Activated CD4-positive, alpha-beta memory T cell treated with anti-CD3 and anti-CD28 coated beads for 36 hours (primary cell): ENCODE measurements at regions not wholly inside any gene's neighbourhood (a gene's known extent, or its start where the extent isn't known, plus 50 kb on each side); places are given as distances from the start of the nearest gene placed in this dataset.
A peak's percentile ranks its signal among the peaks of the same experiment; 100 is the strongest.

Experiments
- CTCF ChIA-PET: fragments of 350-600 bp; sonication (Branson Sonifier 250); formaldehyde crosslinking; loops from one replicate; lab custom pipeline; 2021; ENCODE audit warnings: antibody characterized with exemption, inconsistent platforms; lab: Charles Lee
- POLR2A ChIA-PET: fragments of 350-600 bp; sonication (Branson Sonifier 250); formaldehyde crosslinking; loops from one replicate; lab custom pipeline; 2021; ENCODE audit warnings: antibody characterized with exemption; lab: Charles Lee
- DNase-seq: peaks from one replicate; pipeline ENCODE4 v3.0.0-alpha.2; 2020
- H3K27ac Mint-ChIP-seq: one replicate; pipeline ENCODE4 v1.8.0; 2021; ENCODE audit warnings: mixed read lengths
- H3K27me3 Mint-ChIP-seq: one replicate; pipeline ENCODE4 v1.8.0; 2021; ENCODE audit warnings: mixed read lengths
- H3K36me3 Mint-ChIP-seq: one replicate; pipeline ENCODE4 v1.8.0; 2021; ENCODE audit warnings: mixed read lengths
- H3K4me1 Mint-ChIP-seq: one replicate; pipeline ENCODE4 v1.8.0; 2021; ENCODE audit warnings: low read depth, mixed read lengths
- H3K4me3 Mint-ChIP-seq: one replicate; pipeline ENCODE4 v1.8.0; 2021; ENCODE audit warnings: mild to moderate bottlenecking, mixed read lengths
- H3K9me3 Mint-ChIP-seq: one replicate; pipeline ENCODE4 v1.8.0; 2021; ENCODE audit warnings: mixed read lengths
- intact Hi-C: fragments of 100-400 bp; cut with micrococcal nuclease; formaldehyde crosslinking; loops from one replicate; pipeline ENCODE4 v1.15.1; 2023

DNA sequence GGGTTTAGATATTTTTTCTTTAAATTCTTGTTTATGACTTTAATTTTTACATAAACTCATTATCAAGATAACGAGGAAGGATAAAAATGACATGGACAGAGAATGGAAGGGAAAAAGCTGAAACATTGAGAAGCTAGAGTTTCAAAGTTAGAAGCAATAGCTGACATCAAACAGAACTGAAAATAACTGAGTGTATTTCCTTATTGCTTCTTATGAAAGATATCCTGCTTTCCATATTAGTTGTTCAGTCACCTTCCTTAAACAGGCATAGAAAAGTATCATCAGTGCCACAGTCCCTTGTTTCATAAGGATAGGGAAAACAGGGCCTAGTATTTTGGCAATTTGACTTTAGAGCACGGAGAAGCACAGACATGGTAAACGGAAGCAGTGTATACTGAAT, 460.5 kb upstream of the GHITM start:
- ChIA-PET CTCF (interaction anchor here (0.8 kb wide), 1 partner anchor 192 kb away, joined by 3 read pairs; no protein-coding TSS in a partner anchor), POLR2A (no interaction called here)
- Mint-ChIP-seq H3K36me3 (no peaks in the 10 kb centered on the region), H3K9me3 (no peaks in the 10 kb centered on the region), H3K4me1 (peaks cover 28% of the 10 kb centered on the region), H3K4me3 (no peak overlapping the region), H3K27ac (no peak overlapping the region), H3K27me3 (no peaks in the 10 kb centered on the region)
- intact Hi-C loops: no loop called here
- no peak for DNase-seq

- intact Hi-C loops: loop anchor here (1.0 kb wide), 2 partner anchors 77 to 459 kb away; partner anchors contain the start of gene GHITM
- H3K36me3 Mint-ChIP-seq: no peaks in the 10 kb centered on the region
- DNase-seq: peak; percentile 54
- H3K27me3 Mint-ChIP-seq: no peaks in the 10 kb centered on the region
- no peak overlapping the region for H3K4me3 Mint-ChIP-seq
- POLR2A ChIA-PET: no interaction called here
- CTCF ChIA-PET: interaction anchor here (0.6 kb wide), 1 partner anchor 119 kb away, joined by 3 read pairs; no protein-coding TSS in a partner anchor
- H3K27ac Mint-ChIP-seq: no peak overlapping the region
- H3K9me3 Mint-ChIP-seq: no peaks in the 10 kb centered on the region
- peaks cover 28% of the 10 kb centered on the region for H3K4me1 Mint-ChIP-seq
These were observed 458.8 kb upstream of the GHITM start for GRCh38 chr10:83680470-83680891.

GRCh38 chr10:83682414-83682813, 456.9 kb upstream of the GHITM start:
- Mint-ChIP-seq H3K9me3 (no peaks in the 10 kb centered on the region), H3K27me3 (no peaks in the 10 kb centered on the region), H3K36me3 (no peaks in the 10 kb centered on the region), H3K4me1 (peaks cover 28% of the 10 kb centered on the region), H3K27ac (no peak overlapping the region), H3K4me3 (no peak overlapping the region)
- intact Hi-C loops: no loop called here
- ChIA-PET CTCF (no interaction called here), POLR2A (no interaction called here)
- no peak for DNase-seq

DNA sequence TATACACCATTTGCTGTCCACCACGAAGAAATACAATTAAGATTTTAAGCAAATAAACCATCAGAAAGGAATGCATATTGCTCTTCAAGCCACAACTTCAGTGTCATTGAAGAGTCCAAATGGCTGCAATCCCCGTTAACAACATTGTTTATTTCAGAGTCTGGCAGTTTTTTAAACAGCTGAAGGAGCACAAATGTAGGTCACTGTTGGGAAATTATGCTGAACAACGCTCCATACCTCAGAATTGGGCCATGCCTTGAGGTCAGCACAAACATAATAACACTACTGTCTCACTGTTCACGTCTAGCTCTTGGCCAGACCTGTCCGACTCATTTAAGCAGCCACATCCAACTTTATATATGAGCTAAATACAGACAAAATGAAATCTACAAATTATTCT, 453.9 kb upstream of the GHITM start:
- CTCF ChIA-PET: no interaction called here
- intact Hi-C loops: no loop called here
- no peaks in the 10 kb centered on the region for H3K27me3 Mint-ChIP-seq
- POLR2A ChIA-PET: no interaction called here
- no peak overlapping the region for H3K27ac Mint-ChIP-seq
- H3K9me3 Mint-ChIP-seq: no peaks in the 10 kb centered on the region
- no peak overlapping the region for H3K4me3 Mint-ChIP-seq
- H3K36me3 Mint-ChIP-seq: no peaks in the 10 kb centered on the region
- no peak for DNase-seq
- H3K4me1 Mint-ChIP-seq: peaks cover 7% of the 10 kb centered on the region

- H3K36me3 Mint-ChIP-seq: no peaks in the 10 kb centered on the region
- DNase-seq: no peak
- H3K27ac Mint-ChIP-seq: no peak overlapping the region
- no peaks in the 10 kb centered on the region for H3K4me1 Mint-ChIP-seq
- CTCF ChIA-PET: no interaction called here
- H3K9me3 Mint-ChIP-seq: no peaks in the 10 kb centered on the region
- H3K27me3 Mint-ChIP-seq: no peaks in the 10 kb centered on the region
- no peak overlapping the region for H3K4me3 Mint-ChIP-seq
- intact Hi-C loops: no loop called here
- POLR2A ChIA-PET: no interaction called here
These were observed 447.3 kb upstream of the GHITM start for GRCh38 chr10:83691791-83692596.

DNA sequence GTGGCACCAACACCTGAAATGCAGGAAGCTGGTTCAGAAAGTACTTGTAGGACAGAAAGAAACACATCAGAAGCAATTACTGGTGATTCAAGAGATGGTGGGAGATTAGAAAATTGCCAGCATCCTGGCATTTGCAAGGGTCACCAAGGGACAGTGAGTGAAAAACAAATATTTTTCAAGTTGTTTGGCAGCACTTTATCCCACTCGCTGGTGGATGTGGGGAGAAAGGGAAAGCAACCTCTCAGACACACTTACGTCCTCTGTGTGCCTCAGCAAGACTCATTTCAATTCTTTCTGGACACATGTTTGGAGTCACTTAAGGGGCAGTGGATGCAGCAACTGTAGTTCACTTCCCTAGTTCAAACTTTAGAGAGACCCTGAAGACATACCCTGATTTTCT, 440.4 kb upstream of the GHITM start:
- Mint-ChIP-seq H3K27me3 (no peaks in the 10 kb centered on the region), H3K36me3 (no peaks in the 10 kb centered on the region), H3K4me3 (no peak overlapping the region), H3K27ac (no peak overlapping the region), H3K4me1 (no peaks in the 10 kb centered on the region), H3K9me3 (no peaks in the 10 kb centered on the region)
- intact Hi-C loops: no loop called here
- CTCF ChIA-PET: no interaction called here
- POLR2A ChIA-PET: no interaction called here
- DNase-seq: no peak

DNA sequence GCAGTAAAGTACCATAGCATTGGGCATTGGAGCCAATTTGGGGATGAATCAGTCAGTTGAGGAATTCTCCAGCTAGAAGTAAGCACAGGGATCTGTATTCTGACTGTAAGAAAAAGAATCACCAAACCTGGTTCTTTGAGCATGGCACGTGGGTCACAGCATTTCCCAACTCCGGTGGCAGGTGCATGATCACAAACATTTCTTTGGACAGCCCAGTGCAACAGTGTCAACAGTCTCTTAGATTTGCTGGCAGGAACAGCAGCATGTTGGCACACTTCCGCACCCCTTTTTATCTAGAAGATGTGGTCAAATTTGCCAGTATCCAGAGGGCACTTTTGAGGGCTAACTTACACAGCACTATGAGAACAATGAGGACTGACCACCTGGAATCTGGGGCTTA, 437.5 kb upstream of the GHITM start:
- no peak for DNase-seq
- Mint-ChIP-seq H3K9me3 (no peaks in the 10 kb centered on the region), H3K4me1 (no peaks in the 10 kb centered on the region), H3K4me3 (no peak overlapping the region), H3K36me3 (no peaks in the 10 kb centered on the region), H3K27ac (no peak overlapping the region), H3K27me3 (no peaks in the 10 kb centered on the region)
- intact Hi-C loops: no loop called here
- CTCF ChIA-PET: no interaction called here
- POLR2A ChIA-PET: no interaction called here

GRCh38 chr10:83702731-83703130, 436.6 kb upstream of the GHITM start:
- CTCF ChIA-PET: no interaction called here
- Mint-ChIP-seq H3K4me3 (no peak overlapping the region), H3K36me3 (no peaks in the 10 kb centered on the region)

GRCh38 chr10:83706120-83706519, 433.2 kb upstream of the GHITM start:
- intact Hi-C loops: no loop called here
- Mint-ChIP-seq H3K36me3 (no peaks in the 10 kb centered on the region), H3K4me1 (no peaks in the 10 kb centered on the region), H3K27ac (no peak overlapping the region), H3K9me3 (no peaks in the 10 kb centered on the region), H3K4me3 (no peak overlapping the region), H3K27me3 (no peaks in the 10 kb centered on the region)
- ChIA-PET CTCF (no interaction called here), POLR2A (no interaction called here)
- no peak for DNase-seq

More at GRCh38 chr10:83702731-83703130, 436.6 kb upstream of the GHITM start:
- Mint-ChIP-seq H3K27ac (no peak overlapping the region), H3K4me1 (no peaks in the 10 kb centered on the region), H3K9me3 (no peaks in the 10 kb centered on the region), H3K27me3 (no peaks in the 10 kb centered on the region)
- intact Hi-C loops: no loop called here
- no peak for DNase-seq
- POLR2A ChIA-PET: no interaction called here

GRCh38 chr10:83706952-83707582, 432.2 kb upstream of the GHITM start:
- ChIA-PET POLR2A (no interaction called here), CTCF (no interaction called here)
- Mint-ChIP-seq H3K27ac (no peak overlapping the region), H3K4me1 (no peaks in the 10 kb centered on the region), H3K9me3 (no peaks in the 10 kb centered on the region), H3K27me3 (no peaks in the 10 kb centered on the region), H3K36me3 (no peaks in the 10 kb centered on the region), H3K4me3 (no peak overlapping the region)
- intact Hi-C loops: no loop called here
- DNase-seq: no peak

- Mint-ChIP-seq H3K27me3 (no peaks in the 10 kb centered on the region), H3K4me1 (no peaks in the 10 kb centered on the region), H3K27ac (no peak overlapping the region), H3K4me3 (no peak overlapping the region), H3K9me3 (peaks cover 2% of the 10 kb centered on the region), H3K36me3 (no peaks in the 10 kb centered on the region)
- ChIA-PET CTCF (no interaction called here), POLR2A (no interaction called here)
- intact Hi-C loops: no loop called here
- no peak for DNase-seq
These were observed 425.9 kb upstream of the GHITM start for GRCh38 chr10:83713423-83713822.

DNA sequence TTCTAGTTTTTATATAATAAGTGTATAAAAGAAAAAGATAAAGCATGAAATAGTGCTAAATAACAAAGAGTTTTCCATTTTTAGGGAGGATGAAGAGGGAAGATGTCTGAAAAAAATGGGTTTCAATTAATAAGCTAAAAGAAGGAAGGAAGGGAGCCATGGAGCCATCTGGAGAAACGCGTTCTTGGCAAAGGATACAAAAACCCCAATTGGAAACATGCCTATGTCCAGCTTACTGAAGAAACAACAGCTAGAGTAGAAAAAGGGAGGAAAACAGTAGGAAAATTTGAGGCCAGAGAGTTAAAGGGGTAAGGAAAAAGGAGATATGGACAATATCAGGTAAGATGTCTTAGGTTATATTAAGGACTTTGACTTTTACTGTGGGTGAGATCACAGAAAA, 416.2 kb upstream of the GHITM start:
- Mint-ChIP-seq H3K27ac (no peak overlapping the region), H3K36me3 (no peaks in the 10 kb centered on the region), H3K27me3 (no peaks in the 10 kb centered on the region), H3K9me3 (peaks cover 4% of the 10 kb centered on the region), H3K4me1 (no peaks in the 10 kb centered on the region), H3K4me3 (no peak overlapping the region)
- ChIA-PET CTCF (no interaction called here), POLR2A (no interaction called here)
- no peak for DNase-seq
- intact Hi-C loops: no loop called here
